ENCODE measurements at regions not wholly inside any gene's neighbourhood (a gene's known extent, or its start where the extent isn't known, plus 50 kb on each side); places are given as distances from the start of the nearest gene placed in this dataset.

DNA sequence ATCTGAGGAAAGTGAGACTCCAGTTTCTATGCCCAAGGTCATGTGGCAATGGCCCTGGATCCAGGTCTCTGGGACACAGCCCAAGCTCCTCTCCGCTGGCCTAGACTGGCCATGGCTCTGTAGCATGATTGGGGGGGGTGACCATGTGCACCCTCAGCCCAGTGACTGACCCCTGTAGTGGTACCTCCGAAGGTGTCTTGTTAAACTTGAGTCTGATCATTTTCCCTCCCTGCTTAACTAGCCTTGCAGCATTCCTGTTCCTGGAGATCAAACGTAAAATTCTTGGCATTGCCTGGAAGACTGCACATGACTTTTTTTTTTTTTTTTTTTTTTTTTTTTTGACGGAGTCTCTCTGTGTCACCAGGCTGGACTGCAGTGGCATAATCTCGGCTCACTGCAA lies 1116.0 kb downstream of the TBC1D22A start:
- TF ChIP-seq, protein P1, sequence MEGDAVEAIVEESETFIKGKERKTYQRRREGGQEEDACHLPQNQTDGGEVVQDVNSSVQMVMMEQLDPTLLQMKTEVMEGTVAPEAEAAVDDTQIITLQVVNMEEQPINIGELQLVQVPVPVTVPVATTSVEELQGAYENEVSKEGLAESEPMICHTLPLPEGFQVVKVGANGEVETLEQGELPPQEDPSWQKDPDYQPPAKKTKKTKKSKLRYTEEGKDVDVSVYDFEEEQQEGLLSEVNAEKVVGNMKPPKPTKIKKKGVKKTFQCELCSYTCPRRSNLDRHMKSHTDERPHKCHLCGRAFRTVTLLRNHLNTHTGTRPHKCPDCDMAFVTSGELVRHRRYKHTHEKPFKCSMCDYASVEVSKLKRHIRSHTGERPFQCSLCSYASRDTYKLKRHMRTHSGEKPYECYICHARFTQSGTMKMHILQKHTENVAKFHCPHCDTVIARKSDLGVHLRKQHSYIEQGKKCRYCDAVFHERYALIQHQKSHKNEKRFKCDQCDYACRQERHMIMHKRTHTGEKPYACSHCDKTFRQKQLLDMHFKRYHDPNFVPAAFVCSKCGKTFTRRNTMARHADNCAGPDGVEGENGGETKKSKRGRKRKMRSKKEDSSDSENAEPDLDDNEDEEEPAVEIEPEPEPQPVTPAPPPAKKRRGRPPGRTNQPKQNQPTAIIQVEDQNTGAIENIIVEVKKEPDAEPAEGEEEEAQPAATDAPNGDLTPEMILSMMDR (conservative IDR thresholded peaks at IDR 0.05; ENCODE audit: low read depth, low read length): no peak
- no peak for TF ChIP-seq EZH2 (IDR thresholded peaks at IDR 0.05; ENCODE audit: low read length, unreplicated experiment)
- no peak for TF ChIP-seq EZH2phosphoT487 (IDR thresholded peaks at IDR 0.05; ENCODE audit: borderline replicate concordance, low read length)

Data from PC-3 (cell line).